Liver (tissue), 3 donors: ENCODE measurements at regions not wholly inside any gene's neighbourhood (a gene's known extent, or its start where the extent isn't known, plus 50 kb on each side); places are given as distances from the start of the nearest gene placed in this dataset.

Experiments
- ATF3 ChIP-seq: IDR thresholded peaks from 2 replicates; pipeline ENCODE4 v1.6.1; 2016; ENCODE audit warnings: antibody characterized with exemption
- CTCF ChIP-seq: fragments of 150-350 bp; IDR thresholded peaks from 2 replicates; pipeline ENCODE4 v1.5.1; 2017; ENCODE audit warnings: improper control_type of control experiment, low read depth, low read length; ENCODE audit not compliant: missing input control
- GABPA ChIP-seq, 2 donors: IDR thresholded peaks in 1 of 2; conservative IDR thresholded peaks in 1 of 2; 2 replicates each; pipeline ENCODE4 v1.6.1; 2016; ENCODE audit warnings: antibody characterized with exemption in 2 of 2, mild to moderate bottlenecking in 1 of 2, moderate library complexity in 1 of 2
- MAX ChIP-seq: IDR thresholded peaks from 2 replicates; pipeline ENCODE4 v1.6.1; 2016; ENCODE audit warnings: antibody characterized with exemption
- REST ChIP-seq: IDR thresholded peaks from 2 replicates; pipeline ENCODE4 v1.6.1; 2016; ENCODE audit warnings: antibody characterized with exemption, mild to moderate bottlenecking
- TAF1 ChIP-seq: conservative IDR thresholded peaks from 2 replicates; pipeline ENCODE4 v1.6.1; 2016; ENCODE audit warnings: antibody characterized with exemption, mild to moderate bottlenecking
- YY1 ChIP-seq: IDR thresholded peaks from 2 replicates; pipeline ENCODE4 v1.6.1; 2016; ENCODE audit warnings: antibody characterized with exemption, mild to moderate bottlenecking
- donor health status: healthy.
- donor health status: healthy.

GRCh38 chr3:116824208-116824607 lies 114.6 kb downstream of the TUSC7 start:
- TF ChIP-seq CTCF (no peak), GABPA (IDR thresholded peaks at IDR 0.05 in 1 of 2, conservative IDR thresholded peaks at IDR 0.05 in 1 of 2) (no peak), REST (no peak), TAF1 (no peak), ATF3 (no peak), YY1 (no peak), MAX (no peak)
